ENCODE measurements at regions not wholly inside any gene's neighbourhood (a gene's known extent, or its start where the extent isn't known, plus 50 kb on each side); places are given as distances from the start of the nearest gene placed in this dataset.

DNA sequence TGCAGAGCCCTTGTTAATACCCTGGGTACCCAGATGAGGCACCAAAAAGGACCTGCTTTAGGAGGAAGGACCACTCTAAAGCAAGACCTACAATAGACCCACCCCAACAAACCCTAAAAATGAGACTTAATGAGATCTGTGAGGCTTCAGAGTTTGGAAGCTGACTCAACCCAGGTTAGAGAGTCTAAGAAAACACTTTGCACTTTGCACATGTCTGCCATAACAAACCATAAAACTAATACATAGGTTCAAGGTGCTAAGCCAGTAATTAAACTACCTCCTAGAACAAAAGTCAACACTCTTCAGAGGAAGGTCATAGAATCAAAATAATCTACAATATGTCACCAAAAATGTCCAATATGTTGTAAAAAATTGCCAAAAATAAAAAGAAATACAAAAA is 124.7 kb upstream of the C1orf21 start:
- Histone ChIP-seq H3K27me3 (ENCODE audit: insufficient read depth, low read length) (no peaks in the 10 kb centered on the region; the same call in 1 of the 2 replicates), H2BK5ac (ENCODE audit: insufficient read length, low read length) (no peak overlapping the region), H3K4me1 (ENCODE audit: insufficient read depth, low read length) (no peaks in the 10 kb centered on the region), H2AK5ac (ENCODE audit: insufficient read length, low read length) (no peak overlapping the region), H3K79me2 (ENCODE audit: insufficient read depth, low read length) (no peaks in the 10 kb centered on the region), H3K23ac (ENCODE audit: insufficient read length, low read depth, low read length) (no peak overlapping the region), H3T11ph (ENCODE audit: low read length) (no peak overlapping the region), H3K4me2 (ENCODE audit: insufficient read depth, insufficient read length, low read length) (no peak overlapping the region), H3K9ac (ENCODE audit: extremely low read depth, insufficient read length, low read length) (no peak overlapping the region), H4K91ac (ENCODE audit: insufficient read length, low read depth, low read length) (no peak overlapping the region), H3K14ac (ENCODE audit: insufficient read depth, low read length) (no peak overlapping the region), H3K79me1 (ENCODE audit: insufficient read depth, low read depth, low read length, poor library complexity, severe bottlenecking) (no peaks in the 10 kb centered on the region), H4K8ac (replicated peaks; ENCODE audit: insufficient read length, low read depth, low read length) (no peak overlapping the region), H2BK12ac (ENCODE audit: insufficient read length, low read depth, low read length) (no peak overlapping the region), H2BK120ac (ENCODE audit: low read depth, low read length, poor library complexity, severe bottlenecking) (no peak overlapping the region), H2BK15ac (ENCODE audit: low read depth, low read length) (no peak overlapping the region), H2AFZ (ENCODE audit: low read length) (no peak overlapping the region), H3K4ac (ENCODE audit: low read depth, low read length) (no peak overlapping the region), H2BK20ac (ENCODE audit: low read depth, low read length, poor library complexity, severe bottlenecking) (no peak overlapping the region), H3K18ac (ENCODE audit: insufficient read length, low read depth, low read length) (no peak overlapping the region), H3K9me3 (ENCODE audit: control insufficient read depth, low read depth, low read length) (no peaks in the 10 kb centered on the region), H3K27ac (ENCODE audit: insufficient read length, low read depth, low read length) (no peak overlapping the region), H4K5ac (ENCODE audit: insufficient read length, low read depth, low read length) (no peak overlapping the region), H3K56ac (ENCODE audit: insufficient read length, low read depth, low read length) (no peak overlapping the region), H4K20me1 (ENCODE audit: control insufficient read depth, insufficient read depth, insufficient read length) (no peaks in the 10 kb centered on the region), H3K23me2 (ENCODE audit: insufficient read length, low read depth, low read length, poor library complexity, severe bottlenecking) (no peaks in the 10 kb centered on the region)
- Mint-ChIP-seq H3K27me3 (ENCODE audit: low read depth) (peaks cover 1% of the 10 kb centered on the region; the same call in 1 of the 2 replicates), H3K27ac (no peak overlapping the region), H3K4me1 (no peaks in the 10 kb centered on the region), H3K4me3 (no peak overlapping the region), H3K36me3 (ENCODE audit: insufficient read depth in 1 of 3, low read depth in 3 of 3) (no peaks in the 10 kb centered on the region), H3K9me3 (no peaks in the 10 kb centered on the region)
- DNase-seq: no peak
- TF ChIP-seq, protein P1, sequence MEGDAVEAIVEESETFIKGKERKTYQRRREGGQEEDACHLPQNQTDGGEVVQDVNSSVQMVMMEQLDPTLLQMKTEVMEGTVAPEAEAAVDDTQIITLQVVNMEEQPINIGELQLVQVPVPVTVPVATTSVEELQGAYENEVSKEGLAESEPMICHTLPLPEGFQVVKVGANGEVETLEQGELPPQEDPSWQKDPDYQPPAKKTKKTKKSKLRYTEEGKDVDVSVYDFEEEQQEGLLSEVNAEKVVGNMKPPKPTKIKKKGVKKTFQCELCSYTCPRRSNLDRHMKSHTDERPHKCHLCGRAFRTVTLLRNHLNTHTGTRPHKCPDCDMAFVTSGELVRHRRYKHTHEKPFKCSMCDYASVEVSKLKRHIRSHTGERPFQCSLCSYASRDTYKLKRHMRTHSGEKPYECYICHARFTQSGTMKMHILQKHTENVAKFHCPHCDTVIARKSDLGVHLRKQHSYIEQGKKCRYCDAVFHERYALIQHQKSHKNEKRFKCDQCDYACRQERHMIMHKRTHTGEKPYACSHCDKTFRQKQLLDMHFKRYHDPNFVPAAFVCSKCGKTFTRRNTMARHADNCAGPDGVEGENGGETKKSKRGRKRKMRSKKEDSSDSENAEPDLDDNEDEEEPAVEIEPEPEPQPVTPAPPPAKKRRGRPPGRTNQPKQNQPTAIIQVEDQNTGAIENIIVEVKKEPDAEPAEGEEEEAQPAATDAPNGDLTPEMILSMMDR (conservative IDR thresholded peaks at IDR 0.05): no peak
